GM12872 (cell line): ENCODE measurements at regions not wholly inside any gene's neighbourhood (a gene's known extent, or its start where the extent isn't known, plus 50 kb on each side); places are given as distances from the start of the nearest gene placed in this dataset.

Source experiments
- TF ChIP-seq, protein P1 (sequence below): IDR thresholded peaks from 3 replicates; pipeline ENCODE4 v1.5.1; 2011; ENCODE audit warnings: low read depth, mild to moderate bottlenecking, low read length, moderate library complexity; ENCODE audit not compliant: insufficient read depth

GRCh38 chr5:73395256-73395655, 53.3 kb downstream of the FOXD1 start:
- TF ChIP-seq, protein P1, sequence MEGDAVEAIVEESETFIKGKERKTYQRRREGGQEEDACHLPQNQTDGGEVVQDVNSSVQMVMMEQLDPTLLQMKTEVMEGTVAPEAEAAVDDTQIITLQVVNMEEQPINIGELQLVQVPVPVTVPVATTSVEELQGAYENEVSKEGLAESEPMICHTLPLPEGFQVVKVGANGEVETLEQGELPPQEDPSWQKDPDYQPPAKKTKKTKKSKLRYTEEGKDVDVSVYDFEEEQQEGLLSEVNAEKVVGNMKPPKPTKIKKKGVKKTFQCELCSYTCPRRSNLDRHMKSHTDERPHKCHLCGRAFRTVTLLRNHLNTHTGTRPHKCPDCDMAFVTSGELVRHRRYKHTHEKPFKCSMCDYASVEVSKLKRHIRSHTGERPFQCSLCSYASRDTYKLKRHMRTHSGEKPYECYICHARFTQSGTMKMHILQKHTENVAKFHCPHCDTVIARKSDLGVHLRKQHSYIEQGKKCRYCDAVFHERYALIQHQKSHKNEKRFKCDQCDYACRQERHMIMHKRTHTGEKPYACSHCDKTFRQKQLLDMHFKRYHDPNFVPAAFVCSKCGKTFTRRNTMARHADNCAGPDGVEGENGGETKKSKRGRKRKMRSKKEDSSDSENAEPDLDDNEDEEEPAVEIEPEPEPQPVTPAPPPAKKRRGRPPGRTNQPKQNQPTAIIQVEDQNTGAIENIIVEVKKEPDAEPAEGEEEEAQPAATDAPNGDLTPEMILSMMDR: no peak

- TF ChIP-seq, protein P1: no peak
These were observed 54.0 kb downstream of the FOXD1 start for GRCh38 chr5:73394610-73395009.

GRCh38 chr5:73393611-73394489, 54.7 kb downstream of the FOXD1 start:
- TF ChIP-seq, protein P1: no peak

DNA sequence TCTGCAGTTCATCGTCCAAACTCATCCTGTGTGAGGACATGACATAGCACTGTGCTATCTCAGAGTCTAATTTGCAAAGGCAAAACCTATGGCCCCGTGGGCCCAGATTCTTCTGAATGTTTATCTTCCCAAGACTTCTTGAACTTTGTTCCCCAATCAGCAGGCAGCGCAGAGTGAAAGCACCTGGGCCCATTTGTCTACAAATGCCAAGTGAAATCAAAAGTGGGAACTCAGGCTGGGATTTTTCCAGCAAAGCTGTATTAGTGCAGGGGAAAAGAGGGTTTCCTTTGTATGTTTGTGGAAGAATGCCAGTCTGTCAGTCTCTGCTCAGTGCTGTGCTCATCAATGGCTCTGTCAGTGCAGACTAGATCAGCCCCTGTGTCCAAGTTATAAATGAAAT, 55.8 kb downstream of the FOXD1 start:
- TF ChIP-seq, protein P1: no peak

DNA sequence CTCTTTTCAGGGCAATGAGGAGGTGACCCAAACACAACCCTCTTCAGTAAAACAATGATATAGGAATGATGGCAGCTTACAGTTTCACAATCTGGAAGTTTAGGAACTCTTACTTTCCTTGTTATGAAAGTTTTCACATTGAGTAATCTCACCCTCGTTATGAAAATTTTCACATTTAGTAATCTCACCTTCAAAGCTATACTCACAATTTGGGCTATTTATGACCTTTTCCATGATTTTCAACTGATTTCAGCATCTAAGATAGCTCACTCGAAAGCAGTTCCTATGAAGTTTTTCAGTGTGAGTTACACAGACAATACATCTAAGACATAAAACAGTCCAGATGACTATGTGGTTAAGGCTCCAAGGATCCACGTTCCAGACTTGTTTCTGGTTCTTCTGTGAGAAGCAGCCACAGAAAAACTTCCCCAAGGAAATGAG, 57.1 kb downstream of the FOXD1 start:
- TF ChIP-seq, protein P1: no peak

GRCh38 chr5:73390972-73391371, 57.6 kb downstream of the FOXD1 start:
- TF ChIP-seq, protein P1: no peak

DNA sequence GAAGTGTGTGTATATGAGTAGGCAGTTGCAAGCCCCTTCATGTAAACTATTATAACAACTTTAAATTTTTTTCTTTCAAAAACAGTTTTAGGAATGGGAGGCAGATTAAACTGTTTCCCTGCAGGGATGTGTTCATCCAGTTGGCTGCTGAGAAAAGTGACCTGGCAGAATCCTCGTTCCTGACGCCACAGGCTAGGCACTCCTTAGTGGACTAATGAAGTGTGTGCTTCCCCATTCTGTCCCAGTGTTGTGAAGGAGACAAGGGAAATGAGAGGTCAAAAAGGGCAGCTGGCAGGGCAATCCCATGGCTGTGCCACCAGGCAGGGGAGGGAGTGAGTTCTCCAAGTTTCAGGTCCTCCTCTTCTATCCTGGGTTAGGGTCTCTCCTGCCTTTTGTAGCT, 59.8 kb downstream of the FOXD1 start:
- TF ChIP-seq, protein P1: no peak
